Tibial artery (tissue), 4 donors: ENCODE measurements at regions not wholly inside any gene's neighbourhood (a gene's known extent, or its start where the extent isn't known, plus 50 kb on each side); places are given as distances from the start of the nearest gene placed in this dataset.

Source experiments
- DNase-seq, 2 donors: peaks; one replicate each; pipeline ENCODE4 v3.0.0-alpha.2; 2019
- H3K27ac ChIP-seq, 2 donors: fragments of 200-600 bp; sonication (generic) in 1 of 2; 1 replicate in 1 of 2; 2 replicates in 1 of 2; pipeline ENCODE4 v1.5.1; 2018 to 2019; ENCODE audit warnings: mild to moderate bottlenecking in 1 of 2
- H3K27me3 ChIP-seq, 2 donors: fragments of 200-600 bp; sonication (generic) in 1 of 2; one replicate each; pipeline versions ENCODE4 v1.5.1 to v1.6.0; 2016 to 2019
- H3K36me3 ChIP-seq, 3 donors: fragments of 200-600 bp; sonication (generic) in 2 of 3; one replicate each; pipeline ENCODE4 v1.5.1; 2016 to 2019; ENCODE audit warnings: mild to moderate bottlenecking in 2 of 3
- H3K4me1 ChIP-seq, 4 donors: fragments of 200-600 bp; sonication (generic) in 2 of 4; 1 replicate in 3 of 4; 2 replicates in 1 of 4; pipeline ENCODE4 v1.5.1; 2016 to 2019
- H3K4me3 ChIP-seq, 2 donors: fragments of 200-600 bp; sonication (generic) in 1 of 2; 1 replicate in 1 of 2; 2 replicates in 1 of 2; pipeline ENCODE4 v1.5.1; 2018 to 2019; ENCODE audit warnings: mild to moderate bottlenecking in 2 of 2
- H3K9me3 ChIP-seq, 3 donors: fragments of 200-600 bp; sonication (generic) in 1 of 3; one replicate each; pipeline ENCODE4 v1.5.1; 2016 to 2019
- CTCF ChIP-seq, 2 experiments: fragments of 200-600 bp in 1 of 2; fragments of 450-650 bp in 1 of 2; IDR thresholded peaks; one replicate each; pipeline ENCODE4 v1.5.1; 2017 to 2019; ENCODE audit warnings: antibody characterized with exemption in 2 of 2, mild to moderate bottlenecking in 1 of 2, moderate library complexity in 1 of 2
- intact Hi-C: fragments of 100-400 bp; cut with DNase I; formaldehyde crosslinking; loops from one replicate; pipeline ENCODE4 v1.15.0; 2023; ENCODE audit warnings: low total_unique reads

DNA sequence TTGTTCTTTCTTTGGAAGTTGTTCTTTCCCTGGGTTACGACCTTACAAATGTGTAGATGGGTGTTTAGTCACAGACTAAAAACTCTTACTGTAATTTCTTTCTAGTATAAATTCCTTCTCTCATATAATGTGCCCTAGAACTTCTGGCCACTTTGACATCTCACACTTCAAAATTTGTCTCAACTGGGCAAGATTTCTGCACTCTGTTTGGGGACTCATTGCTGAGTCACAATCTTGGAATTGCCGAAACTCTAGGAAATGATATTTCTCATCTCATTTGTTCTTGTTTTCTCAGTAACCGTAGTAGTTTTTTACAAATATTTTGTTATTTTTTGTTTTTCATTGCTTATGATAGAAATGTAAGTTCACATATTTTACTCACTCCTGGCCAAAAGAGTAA lies 2523.2 kb upstream of the PCDH20 start:
- no peaks in the 10 kb centered on the region for H3K4me1 ChIP-seq
- intact Hi-C loops = no loop called here
- H3K27me3 ChIP-seq = no peaks in the 10 kb centered on the region
- H3K36me3 ChIP-seq = no peaks in the 10 kb centered on the region
- TF ChIP-seq CTCF (IDR thresholded peaks at IDR 0.05) = no peak
- DNase-seq = no peak
- no peaks in the 10 kb centered on the region for H3K9me3 ChIP-seq
- no peak overlapping the region for H3K4me3 ChIP-seq
- H3K27ac ChIP-seq = no peak overlapping the region

DNA sequence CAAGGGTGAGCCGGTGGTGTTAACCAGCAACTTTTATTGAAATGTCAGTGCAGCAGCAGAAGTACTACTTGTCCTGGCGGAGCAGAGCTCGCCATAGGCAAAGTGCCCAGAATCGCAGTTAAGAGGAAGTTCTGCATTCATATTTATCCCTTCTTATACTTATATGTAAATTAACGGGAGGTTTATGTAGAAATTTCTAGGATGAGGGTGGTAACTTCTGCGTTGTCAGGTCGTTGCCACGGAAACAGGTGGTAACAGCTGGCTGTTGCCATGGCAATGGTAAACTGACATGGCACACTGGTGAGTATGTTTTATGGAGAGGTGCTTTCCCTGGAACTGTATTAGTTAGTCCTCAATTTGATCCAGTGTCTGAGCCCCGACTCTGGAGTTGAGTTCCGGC lies 2494.9 kb upstream of the PCDH20 start:
- no peak for TF ChIP-seq CTCF (IDR thresholded peaks at IDR 0.05)
- H3K36me3 ChIP-seq = no peaks in the 10 kb centered on the region
- intact Hi-C loops = no loop called here
- H3K4me3 ChIP-seq = no peak overlapping the region
- H3K9me3 ChIP-seq = no peaks in the 10 kb centered on the region
- H3K27ac ChIP-seq = no peak overlapping the region
- H3K4me1 ChIP-seq = no peaks in the 10 kb centered on the region
- no peak for DNase-seq
- H3K27me3 ChIP-seq = no peaks in the 10 kb centered on the region

GRCh38 chr13:63909726-63910375 lies 2494.2 kb upstream of the PCDH20 start:
- Histone ChIP-seq H3K27ac (no peak overlapping the region), H3K4me3 (no peak overlapping the region), H3K36me3 (no peaks in the 10 kb centered on the region), H3K4me1 (no peaks in the 10 kb centered on the region), H3K9me3 (no peaks in the 10 kb centered on the region), H3K27me3 (no peaks in the 10 kb centered on the region)
- TF ChIP-seq CTCF (IDR thresholded peaks at IDR 0.05) = no peak
- no peak for DNase-seq
- intact Hi-C loops = no loop called here

DNA sequence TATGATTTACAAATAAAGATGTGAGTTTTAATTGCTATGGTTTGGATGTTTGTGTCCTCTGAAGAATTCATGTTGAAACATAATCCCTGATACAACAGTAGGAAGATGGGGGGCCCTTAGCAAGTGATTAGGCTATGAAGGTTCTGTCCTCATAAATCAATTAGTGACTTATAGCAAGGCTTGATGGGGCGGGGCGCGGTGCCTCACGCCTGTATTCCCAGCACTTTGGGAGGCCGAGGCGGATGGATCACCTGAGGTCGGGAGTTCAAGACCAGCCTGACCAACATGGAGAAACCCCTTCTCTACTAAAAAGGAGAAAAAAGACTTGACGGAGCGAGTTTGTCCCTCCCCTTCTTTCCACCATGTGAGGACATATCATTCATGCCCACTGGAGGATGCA lies 2486.5 kb upstream of the PCDH20 start:
- intact Hi-C loops = no loop called here
- no peaks in the 10 kb centered on the region for H3K36me3 ChIP-seq
- no peak for TF ChIP-seq CTCF (IDR thresholded peaks at IDR 0.05)
- no peaks in the 10 kb centered on the region for H3K9me3 ChIP-seq
- no peaks in the 10 kb centered on the region for H3K4me1 ChIP-seq
- no peak overlapping the region for H3K27ac ChIP-seq
- no peak for DNase-seq
- H3K27me3 ChIP-seq = no peaks in the 10 kb centered on the region
- no peak overlapping the region for H3K4me3 ChIP-seq

DNA sequence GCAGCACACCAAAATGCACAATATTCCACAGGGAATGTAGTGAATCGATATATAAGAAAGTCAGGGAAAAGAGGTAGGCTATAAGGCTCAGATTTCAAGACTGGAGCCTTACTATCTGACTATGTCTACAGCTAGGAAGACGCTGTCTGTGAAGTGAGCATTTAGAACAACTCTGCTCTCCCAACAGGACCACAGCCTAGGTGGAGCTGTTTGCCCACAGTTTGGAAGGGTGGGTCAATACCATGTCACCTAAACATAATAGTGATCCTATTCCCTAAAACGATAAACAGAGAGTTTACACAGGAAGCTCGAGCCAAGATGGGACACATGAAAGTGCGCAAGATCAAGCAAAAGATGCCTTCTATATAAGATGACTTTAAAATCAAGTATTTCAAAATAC lies 2486.0 kb upstream of the PCDH20 start:
- no peaks in the 10 kb centered on the region for H3K27me3 ChIP-seq
- intact Hi-C loops = no loop called here
- H3K9me3 ChIP-seq = no peaks in the 10 kb centered on the region
- no peak overlapping the region for H3K4me3 ChIP-seq
- no peaks in the 10 kb centered on the region for H3K36me3 ChIP-seq
- no peak for TF ChIP-seq CTCF (IDR thresholded peaks at IDR 0.05)
- no peak for DNase-seq
- H3K27ac ChIP-seq = no peak overlapping the region
- no peaks in the 10 kb centered on the region for H3K4me1 ChIP-seq

DNA sequence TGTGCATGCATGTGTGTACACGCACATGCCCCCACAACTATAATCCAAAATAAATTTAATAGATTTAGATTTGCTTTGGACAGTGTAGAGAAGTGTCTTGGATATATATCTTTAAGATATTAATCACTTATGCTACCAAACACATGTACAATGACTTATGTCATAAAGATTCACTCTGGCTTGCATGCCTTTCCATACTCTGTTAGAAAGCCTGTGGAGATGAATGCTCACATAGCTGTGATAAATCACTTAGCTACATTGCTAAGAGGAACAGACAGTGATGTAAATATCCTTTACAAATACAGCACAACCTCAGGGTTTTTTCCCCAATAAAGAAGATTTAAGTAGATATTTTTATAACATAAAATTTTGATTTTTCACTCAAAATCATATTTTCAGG lies 2484.8 kb upstream of the PCDH20 start:
- intact Hi-C loops = no loop called here
- H3K9me3 ChIP-seq = no peaks in the 10 kb centered on the region
- no peak overlapping the region for H3K4me3 ChIP-seq
- H3K4me1 ChIP-seq = no peaks in the 10 kb centered on the region
- H3K36me3 ChIP-seq = no peaks in the 10 kb centered on the region
- no peak for DNase-seq
- TF ChIP-seq CTCF (IDR thresholded peaks at IDR 0.05) = no peak
- H3K27me3 ChIP-seq = no peaks in the 10 kb centered on the region
- H3K27ac ChIP-seq = no peak overlapping the region
